ENCODE measurements at regions not wholly inside any gene's neighbourhood (a gene's known extent, or its start where the extent isn't known, plus 50 kb on each side); places are given as distances from the start of the nearest gene placed in this dataset.

DNA sequence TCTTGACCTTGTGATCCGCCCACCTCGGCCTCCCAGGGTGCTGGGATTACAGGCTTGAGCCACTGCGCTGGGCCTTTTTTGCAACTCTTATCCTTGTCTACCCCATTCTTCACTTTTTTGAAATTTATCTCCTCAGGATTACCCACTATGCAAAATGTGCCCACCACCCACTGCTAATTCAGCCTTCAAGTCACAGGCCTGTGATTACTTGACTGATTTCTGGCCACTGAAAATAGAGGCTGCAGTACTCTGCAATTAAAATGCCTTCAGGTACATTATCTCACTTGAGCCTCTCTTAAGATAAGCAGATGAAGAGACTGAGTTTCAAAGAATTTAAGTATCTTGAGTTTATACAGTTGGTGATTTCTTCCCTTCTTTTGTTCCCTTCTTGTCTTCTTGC lies 112.4 kb upstream of the SPATA31D4 start:
- DNase-seq (no peak), FAIRE-seq (no peak)
- no peaks in the 10 kb centered on the region for H3K4me1 ChIP-seq (ENCODE audit: control insufficient read depth in 2 of 3, insufficient read depth in 2 of 3, low read depth in 1 of 3, low read length in 3 of 3)
- no peak overlapping the region for H3K27ac ChIP-seq (ENCODE audit: low read depth in 2 of 2, low read length in 2 of 2)
- H3K9me3 ChIP-seq (ENCODE audit: control insufficient read depth in 2 of 3, insufficient read depth in 1 of 3, low read length in 3 of 3): no peaks in the 10 kb centered on the region
- no peak overlapping the region for H3K9ac ChIP-seq (ENCODE audit: low read length in 3 of 3)
- no peaks in the 10 kb centered on the region for H3K36me3 ChIP-seq (ENCODE audit: control insufficient read depth in 2 of 3, insufficient read depth in 3 of 3, low read length in 3 of 3)
- no peaks in the 10 kb centered on the region for H3K27me3 ChIP-seq (ENCODE audit: control insufficient read depth, insufficient read depth, low read length)
- intact Hi-C loops (cut with DNase I): no loop called here
- no peak overlapping the region for H3K4me3 ChIP-seq (ENCODE audit: low read length in 3 of 3)
- TF ChIP-seq, protein P1, sequence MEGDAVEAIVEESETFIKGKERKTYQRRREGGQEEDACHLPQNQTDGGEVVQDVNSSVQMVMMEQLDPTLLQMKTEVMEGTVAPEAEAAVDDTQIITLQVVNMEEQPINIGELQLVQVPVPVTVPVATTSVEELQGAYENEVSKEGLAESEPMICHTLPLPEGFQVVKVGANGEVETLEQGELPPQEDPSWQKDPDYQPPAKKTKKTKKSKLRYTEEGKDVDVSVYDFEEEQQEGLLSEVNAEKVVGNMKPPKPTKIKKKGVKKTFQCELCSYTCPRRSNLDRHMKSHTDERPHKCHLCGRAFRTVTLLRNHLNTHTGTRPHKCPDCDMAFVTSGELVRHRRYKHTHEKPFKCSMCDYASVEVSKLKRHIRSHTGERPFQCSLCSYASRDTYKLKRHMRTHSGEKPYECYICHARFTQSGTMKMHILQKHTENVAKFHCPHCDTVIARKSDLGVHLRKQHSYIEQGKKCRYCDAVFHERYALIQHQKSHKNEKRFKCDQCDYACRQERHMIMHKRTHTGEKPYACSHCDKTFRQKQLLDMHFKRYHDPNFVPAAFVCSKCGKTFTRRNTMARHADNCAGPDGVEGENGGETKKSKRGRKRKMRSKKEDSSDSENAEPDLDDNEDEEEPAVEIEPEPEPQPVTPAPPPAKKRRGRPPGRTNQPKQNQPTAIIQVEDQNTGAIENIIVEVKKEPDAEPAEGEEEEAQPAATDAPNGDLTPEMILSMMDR (IDR thresholded peaks at IDR 0.05; ENCODE audit: borderline replicate concordance, extremely low read depth, insufficient read depth): no peak

DNA sequence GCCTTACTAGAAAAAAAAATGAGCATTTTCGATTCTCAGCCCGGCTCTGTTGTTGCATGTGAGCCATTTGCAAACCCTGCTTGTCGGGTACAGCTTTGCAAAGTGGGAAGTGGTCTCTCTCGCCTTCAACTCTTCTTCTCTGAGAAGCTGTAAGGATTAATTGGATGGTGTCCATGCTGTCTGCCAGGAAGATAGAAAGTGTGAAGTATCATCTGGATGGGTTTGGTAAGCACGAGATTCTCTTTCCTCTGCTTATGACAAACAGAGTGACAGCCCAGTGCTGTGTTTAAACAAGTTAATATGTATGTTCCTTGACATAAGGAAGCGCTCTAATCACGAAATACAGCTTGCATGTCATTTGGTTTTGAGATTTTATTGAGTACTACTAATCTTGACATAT lies 109.1 kb upstream of the SPATA31D4 start:
- intact Hi-C loops (cut with DNase I): no loop called here
- DNase-seq (no peak), FAIRE-seq (no peak)
- no peak overlapping the region for H3K4me3 ChIP-seq (ENCODE audit: low read length in 3 of 3)
- H3K27me3 ChIP-seq (ENCODE audit: control insufficient read depth, insufficient read depth, low read length): no peaks in the 10 kb centered on the region
- no peaks in the 10 kb centered on the region for H3K4me1 ChIP-seq (ENCODE audit: control insufficient read depth in 2 of 3, insufficient read depth in 2 of 3, low read depth in 1 of 3, low read length in 3 of 3)
- TF ChIP-seq, protein P1 (IDR thresholded peaks at IDR 0.05; ENCODE audit: borderline replicate concordance, extremely low read depth, insufficient read depth): no peak
- no peak overlapping the region for H3K9ac ChIP-seq (ENCODE audit: low read length in 3 of 3)
- H3K27ac ChIP-seq (ENCODE audit: low read depth in 2 of 2, low read length in 2 of 2): no peak overlapping the region
- H3K9me3 ChIP-seq (ENCODE audit: control insufficient read depth in 2 of 3, insufficient read depth in 1 of 3, low read length in 3 of 3): no peaks in the 10 kb centered on the region
- H3K36me3 ChIP-seq (ENCODE audit: control insufficient read depth in 2 of 3, insufficient read depth in 3 of 3, low read length in 3 of 3): no peaks in the 10 kb centered on the region

DNA sequence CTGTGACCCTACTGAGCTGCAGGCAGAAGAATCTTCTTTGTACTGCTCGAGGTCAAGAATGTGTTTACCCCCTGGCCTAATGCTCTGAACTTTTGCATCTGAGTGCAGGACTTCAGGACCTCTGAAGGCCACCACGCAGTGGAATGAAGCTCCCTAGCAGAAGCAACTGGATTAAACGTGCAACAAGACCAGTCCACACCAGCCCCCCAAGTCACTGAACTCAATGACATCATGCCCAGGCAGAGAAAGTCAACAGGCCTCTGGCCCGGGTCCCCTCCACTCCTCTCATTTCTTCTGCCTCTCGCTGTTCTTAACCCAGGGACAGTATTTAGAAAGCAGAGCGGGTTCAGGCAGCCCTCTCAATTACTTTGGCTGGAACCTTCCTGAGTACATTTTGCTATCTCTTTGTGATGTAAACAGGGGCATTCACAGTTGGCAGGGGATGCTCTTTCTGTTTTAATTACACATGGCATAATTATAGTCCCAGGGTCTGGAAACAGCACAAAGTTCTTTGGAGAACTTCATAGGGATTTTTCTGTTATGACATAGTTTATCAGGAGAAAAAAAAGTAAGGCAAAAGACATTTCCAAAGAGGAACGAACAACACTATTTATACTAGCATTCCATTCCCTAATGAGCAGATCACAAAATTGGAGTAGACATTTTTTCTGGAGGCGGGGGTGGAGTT lies 108.2 kb upstream of the SPATA31D4 start:
- H3K27ac ChIP-seq (ENCODE audit: low read depth in 2 of 2, low read length in 2 of 2): no peak overlapping the region
- no peak overlapping the region for H3K9ac ChIP-seq (ENCODE audit: low read length in 3 of 3)
- no peaks in the 10 kb centered on the region for H3K4me1 ChIP-seq (ENCODE audit: control insufficient read depth in 2 of 3, insufficient read depth in 2 of 3, low read depth in 1 of 3, low read length in 3 of 3)
- FAIRE-seq (no peak), DNase-seq (no peak)
- no peaks in the 10 kb centered on the region for H3K27me3 ChIP-seq (ENCODE audit: control insufficient read depth, insufficient read depth, low read length)
- H3K9me3 ChIP-seq (ENCODE audit: control insufficient read depth in 2 of 3, insufficient read depth in 1 of 3, low read length in 3 of 3): no peaks in the 10 kb centered on the region
- intact Hi-C loops (cut with DNase I): no loop called here
- no peak overlapping the region for H3K4me3 ChIP-seq (ENCODE audit: low read length in 3 of 3)
- TF ChIP-seq, protein P1 (IDR thresholded peaks at IDR 0.05; ENCODE audit: borderline replicate concordance, extremely low read depth, insufficient read depth): no peak
- no peaks in the 10 kb centered on the region for H3K36me3 ChIP-seq (ENCODE audit: control insufficient read depth in 2 of 3, insufficient read depth in 3 of 3, low read length in 3 of 3)
